Lung (tissue), 11 donors: ENCODE measurements at regions not wholly inside any gene's neighbourhood (a gene's known extent, or its start where the extent isn't known, plus 50 kb on each side); places are given as distances from the start of the nearest gene placed in this dataset.

ENCODE experiments used
- ATAC-seq: fragments of 200-7000 bp; cut with Tn5 transposase; one replicate; pipeline ENCODE4 v1.9.1; 2020; ENCODE audit warnings: moderate number of reproducible peaks; ENCODE audit not compliant: insufficient read depth, low FRiP score
- DNase-seq, 3 donors: peaks; one replicate each; pipeline ENCODE4 v3.0.0-alpha.2; 2013 to 2017
- H3K27ac ChIP-seq, 2 donors: one replicate each; pipeline ENCODE4 v1.5.1; 2013; ENCODE audit warnings: mild to moderate bottlenecking in 2 of 2, moderate library complexity in 2 of 2, control low read depth in 1 of 2, inconsistent platforms in 1 of 2, low read depth in 1 of 2, low read length in 1 of 2
- H3K27me3 ChIP-seq, 3 donors: one replicate each; pipeline ENCODE4 v1.5.1; 2013; ENCODE audit warnings: low read length in 2 of 3; ENCODE audit not compliant: control insufficient read depth in 3 of 3, insufficient read depth in 3 of 3
- H3K36me3 ChIP-seq, 4 donors: one replicate each; pipeline ENCODE4 v1.5.1; 2013; ENCODE audit warnings: low read length in 4 of 4, mild to moderate bottlenecking in 1 of 4, moderate library complexity in 1 of 4; ENCODE audit not compliant: control insufficient read depth in 4 of 4, insufficient read depth in 4 of 4
- H3K4me1 ChIP-seq, 5 donors: one replicate each; pipeline ENCODE4 v1.5.1; 2013; ENCODE audit warnings: low read length in 5 of 5, mild to moderate bottlenecking in 2 of 5, moderate library complexity in 1 of 5; ENCODE audit not compliant: control insufficient read depth in 5 of 5, insufficient read depth in 5 of 5
- H3K4me3 ChIP-seq: one replicate; pipeline ENCODE4 v1.5.1; 2013; ENCODE audit warnings: mild to moderate bottlenecking, control low read depth, moderate library complexity
- H3K9ac ChIP-seq, 2 donors: one replicate each; pipeline ENCODE4 v1.5.1; 2013; ENCODE audit warnings: low read length in 2 of 2, control low read depth in 1 of 2; ENCODE audit not compliant: insufficient read depth in 1 of 2
- H3K9me3 ChIP-seq, 4 donors: one replicate each; pipeline ENCODE4 v1.5.1; 2013; ENCODE audit warnings: low read length in 3 of 4, mild to moderate bottlenecking in 1 of 4, moderate library complexity in 1 of 4; ENCODE audit not compliant: control insufficient read depth in 4 of 4, insufficient read depth in 3 of 4
- WGBS, 2 donors: extraction: QIAGEN DNeasy Blood & Tissue Kit; methylation state at CpG; one replicate each; pipeline ENCODE4 v1.1.7; 2013; 5-methylcytosine and 5-hydroxymethylcytosine counted together
- TF ChIP-seq, protein P1 (sequence below): IDR thresholded peaks from 2 replicates; pipeline ENCODE4 v1.5.1; 2012; ENCODE audit warnings: mild to moderate bottlenecking; ENCODE audit errors: control extremely low read depth, extremely low read depth
- donor health status: control.
- donor health status: control.
- donor health status: Bipolar disorder and iron deficiency.
- donor health status: healthy.
- donor health status: DM: yes; HTN: yes; CAD: no.

DNA sequence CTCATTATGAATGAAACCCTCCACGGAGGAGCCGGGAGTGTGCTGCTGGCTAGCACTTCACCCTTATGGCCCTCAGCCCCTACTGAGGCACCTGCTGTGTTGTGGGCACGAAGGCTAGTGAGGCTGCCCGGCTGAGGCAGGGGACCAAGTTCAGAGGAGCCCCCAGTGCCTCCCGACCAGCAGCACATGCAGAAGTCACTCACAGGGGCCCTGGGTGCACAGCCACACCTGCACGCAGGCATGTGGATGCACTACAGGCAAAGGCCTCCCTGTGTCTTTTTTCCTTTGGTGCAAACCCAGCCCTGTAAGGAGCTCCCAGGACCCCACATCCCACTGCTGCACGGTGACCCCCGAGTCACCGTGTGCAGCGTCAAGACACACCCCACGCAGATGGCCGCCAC, 261.5 kb downstream of the BRD1 start:
- Histone ChIP-seq H3K36me3 (no peaks in the 10 kb centered on the region), H3K27me3 (no peaks in the 10 kb centered on the region), H3K4me3 (no peak overlapping the region), H3K9me3 (peaks cover 0 to 2% (median 0%) of the 10 kb centered on the region in 4 donors), H3K4me1 (peaks cover 0 to 2% (median 0%) of the 10 kb centered on the region in 5 donors), H3K27ac (no peak overlapping the region), H3K9ac (no peak overlapping the region)
- WGBS, 2 donors = 84 to 97% methylated on average over 12 of the region's 12 CpGs
- ATAC-seq = no peak
- TF ChIP-seq, protein P1, sequence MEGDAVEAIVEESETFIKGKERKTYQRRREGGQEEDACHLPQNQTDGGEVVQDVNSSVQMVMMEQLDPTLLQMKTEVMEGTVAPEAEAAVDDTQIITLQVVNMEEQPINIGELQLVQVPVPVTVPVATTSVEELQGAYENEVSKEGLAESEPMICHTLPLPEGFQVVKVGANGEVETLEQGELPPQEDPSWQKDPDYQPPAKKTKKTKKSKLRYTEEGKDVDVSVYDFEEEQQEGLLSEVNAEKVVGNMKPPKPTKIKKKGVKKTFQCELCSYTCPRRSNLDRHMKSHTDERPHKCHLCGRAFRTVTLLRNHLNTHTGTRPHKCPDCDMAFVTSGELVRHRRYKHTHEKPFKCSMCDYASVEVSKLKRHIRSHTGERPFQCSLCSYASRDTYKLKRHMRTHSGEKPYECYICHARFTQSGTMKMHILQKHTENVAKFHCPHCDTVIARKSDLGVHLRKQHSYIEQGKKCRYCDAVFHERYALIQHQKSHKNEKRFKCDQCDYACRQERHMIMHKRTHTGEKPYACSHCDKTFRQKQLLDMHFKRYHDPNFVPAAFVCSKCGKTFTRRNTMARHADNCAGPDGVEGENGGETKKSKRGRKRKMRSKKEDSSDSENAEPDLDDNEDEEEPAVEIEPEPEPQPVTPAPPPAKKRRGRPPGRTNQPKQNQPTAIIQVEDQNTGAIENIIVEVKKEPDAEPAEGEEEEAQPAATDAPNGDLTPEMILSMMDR = no peak
- DNase-seq = no peak

GRCh38 chr22:49565516-49565855, 262.2 kb downstream of the BRD1 start:
- H3K27ac ChIP-seq = no peak overlapping the region
- no peak for ATAC-seq
- no peak overlapping the region for H3K4me3 ChIP-seq
- H3K4me1 ChIP-seq = peaks cover 0 to 2% (median 0%) of the 10 kb centered on the region in 5 donors
- DNase-seq = no peak
- no peak overlapping the region for H3K9ac ChIP-seq
- H3K9me3 ChIP-seq = peaks cover 0 to 2% (median 0%) of the 10 kb centered on the region in 4 donors
- 74 to 77% methylated on average over 6 of the region's 6 CpGs for WGBS, 2 donors
- H3K27me3 ChIP-seq = no peaks in the 10 kb centered on the region
- H3K36me3 ChIP-seq = no peaks in the 10 kb centered on the region
- TF ChIP-seq, protein P1 = no peak

- DNase-seq = no peak
- WGBS, 2 donors = 93 to 95% methylated on average over 28 of the region's 28 CpGs
- H3K36me3 ChIP-seq = no peaks in the 10 kb centered on the region
- no peaks in the 10 kb centered on the region for H3K27me3 ChIP-seq
- H3K9ac ChIP-seq = no peak overlapping the region
- peaks cover 0 to 2% (median 0%) of the 10 kb centered on the region in 5 donors for H3K4me1 ChIP-seq
- ATAC-seq = no peak
- TF ChIP-seq, protein P1 = no peak
- peaks cover 0 to 2% (median 0%) of the 10 kb centered on the region in 4 donors for H3K9me3 ChIP-seq
- no peak overlapping the region for H3K4me3 ChIP-seq
- no peak overlapping the region for H3K27ac ChIP-seq
Observed at GRCh38 chr22:49564666-49565515, 262.8 kb downstream of the BRD1 start.
